ENCODE measurements at regions not wholly inside any gene's neighbourhood (a gene's known extent, or its start where the extent isn't known, plus 50 kb on each side); places are given as distances from the start of the nearest gene placed in this dataset.

DNA sequence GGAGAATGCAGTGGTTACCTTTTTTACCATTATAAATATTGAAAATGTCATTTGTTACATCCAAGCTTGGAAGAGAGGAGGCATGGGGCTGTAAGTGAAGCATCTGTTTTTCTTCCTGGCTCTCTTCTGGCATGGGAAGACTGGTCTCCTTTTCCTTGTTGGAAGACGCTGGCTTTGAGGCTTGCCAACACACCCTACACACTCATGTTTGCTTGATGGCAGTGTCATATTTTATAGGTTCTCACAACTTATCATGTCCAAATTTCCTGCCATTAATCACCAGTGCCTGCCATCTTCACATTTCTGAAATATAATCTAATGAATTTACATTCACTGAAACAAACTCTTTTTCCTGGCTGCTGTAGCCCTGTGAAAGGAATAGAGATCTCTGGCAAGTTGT is 252.9 kb downstream of the MAN2A1 start:
- H3K4me1 ChIP-seq: peaks cover 5% of the 10 kb centered on the region; the same call in 1 of the 2 replicates
- Mint-ChIP-seq H3K36me3 (ENCODE audit: insufficient read depth, unreplicated experiment) (no peaks in the 10 kb centered on the region), H3K27me3 (ENCODE audit: insufficient read depth, unreplicated experiment) (no peaks in the 10 kb centered on the region), H3K9me3 (ENCODE audit: unreplicated experiment) (no peaks in the 10 kb centered on the region), H3K4me1 (ENCODE audit: low read depth, unreplicated experiment) (peaks cover 7% of the 10 kb centered on the region), H3K27ac (ENCODE audit: unreplicated experiment) (no peak overlapping the region), H3K4me3 (ENCODE audit: unreplicated experiment) (no peak overlapping the region)
- peaks cover 4% of the 10 kb centered on the region; the same call in 1 of the 2 replicates for H3K9me3 ChIP-seq
- H3K27me3 ChIP-seq (replicated peaks; ENCODE audit: control insufficient read depth, insufficient read depth, low read length): no peaks in the 10 kb centered on the region
- H3K4me3 ChIP-seq (ENCODE audit: low read depth, low read length): no peak overlapping the region
- TF ChIP-seq, protein P1, sequence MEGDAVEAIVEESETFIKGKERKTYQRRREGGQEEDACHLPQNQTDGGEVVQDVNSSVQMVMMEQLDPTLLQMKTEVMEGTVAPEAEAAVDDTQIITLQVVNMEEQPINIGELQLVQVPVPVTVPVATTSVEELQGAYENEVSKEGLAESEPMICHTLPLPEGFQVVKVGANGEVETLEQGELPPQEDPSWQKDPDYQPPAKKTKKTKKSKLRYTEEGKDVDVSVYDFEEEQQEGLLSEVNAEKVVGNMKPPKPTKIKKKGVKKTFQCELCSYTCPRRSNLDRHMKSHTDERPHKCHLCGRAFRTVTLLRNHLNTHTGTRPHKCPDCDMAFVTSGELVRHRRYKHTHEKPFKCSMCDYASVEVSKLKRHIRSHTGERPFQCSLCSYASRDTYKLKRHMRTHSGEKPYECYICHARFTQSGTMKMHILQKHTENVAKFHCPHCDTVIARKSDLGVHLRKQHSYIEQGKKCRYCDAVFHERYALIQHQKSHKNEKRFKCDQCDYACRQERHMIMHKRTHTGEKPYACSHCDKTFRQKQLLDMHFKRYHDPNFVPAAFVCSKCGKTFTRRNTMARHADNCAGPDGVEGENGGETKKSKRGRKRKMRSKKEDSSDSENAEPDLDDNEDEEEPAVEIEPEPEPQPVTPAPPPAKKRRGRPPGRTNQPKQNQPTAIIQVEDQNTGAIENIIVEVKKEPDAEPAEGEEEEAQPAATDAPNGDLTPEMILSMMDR (IDR thresholded peaks at IDR 0.05; ENCODE audit: insufficient read depth in 1 of 2, low read depth in 1 of 2, low read length in 1 of 2, severe bottlenecking in 1 of 2, unreplicated experiment in 1 of 2): no peak
- H3K36me3 ChIP-seq (ENCODE audit: control insufficient read depth, insufficient read depth, low read length): no peaks in the 10 kb centered on the region
- intact Hi-C loops (cut with micrococcal nuclease; ENCODE audit: unreplicated experiment): no loop called here
- POLR2A ChIA-PET: no interaction called here
- CTCF ChIA-PET: no interaction called here
- BruUV-seq (replicated peaks): no TSS peak
- no peak for DNase-seq

DNA sequence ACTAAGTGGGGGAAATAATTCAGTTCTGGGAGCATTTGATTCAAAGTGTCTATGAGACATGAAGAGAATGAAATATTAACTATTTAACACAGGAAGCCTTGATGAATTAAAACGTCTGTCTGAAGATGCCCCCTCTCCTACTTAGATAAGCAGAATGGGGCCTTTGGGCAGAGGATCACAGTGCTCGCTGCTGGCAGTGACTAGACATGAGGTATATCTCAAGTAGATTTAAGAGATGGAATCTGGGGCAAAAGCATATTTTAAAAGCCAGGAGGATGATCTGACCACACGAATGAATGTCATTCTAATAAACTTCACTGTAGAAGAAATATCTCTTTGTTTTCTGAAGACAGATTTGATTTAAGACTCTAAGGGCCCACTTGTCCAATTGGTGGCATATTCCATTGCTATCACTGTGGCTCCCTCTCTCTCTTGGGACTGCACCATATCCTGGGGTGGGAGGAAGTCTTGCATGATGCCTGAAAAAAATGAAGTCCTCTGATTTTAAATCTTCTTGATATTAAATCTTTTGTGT is 254.0 kb downstream of the MAN2A1 start:
- no peaks in the 10 kb centered on the region for H3K27me3 Mint-ChIP-seq (ENCODE audit: insufficient read depth, unreplicated experiment)
- POLR2A ChIA-PET: no interaction called here
- no peak overlapping the region for H3K4me3 Mint-ChIP-seq (ENCODE audit: unreplicated experiment)
- no peak for DNase-seq
- no peaks in the 10 kb centered on the region for H3K9me3 Mint-ChIP-seq (ENCODE audit: unreplicated experiment)
- intact Hi-C loops (cut with micrococcal nuclease; ENCODE audit: unreplicated experiment): no loop called here
- no peak overlapping the region for H3K4me3 ChIP-seq (ENCODE audit: low read depth, low read length)
- no TSS peak for BruUV-seq (replicated peaks)
- peaks cover 7% of the 10 kb centered on the region for H3K4me1 Mint-ChIP-seq (ENCODE audit: low read depth, unreplicated experiment)
- peaks cover 5% of the 10 kb centered on the region; the same call in 1 of the 2 replicates for H3K4me1 ChIP-seq
- peaks cover 4% of the 10 kb centered on the region; the same call in 1 of the 2 replicates for H3K9me3 ChIP-seq
- no peaks in the 10 kb centered on the region for H3K36me3 ChIP-seq (ENCODE audit: control insufficient read depth, insufficient read depth, low read length)
- no peaks in the 10 kb centered on the region for H3K27me3 ChIP-seq (replicated peaks; ENCODE audit: control insufficient read depth, insufficient read depth, low read length)
- CTCF ChIA-PET: no interaction called here
- no peak overlapping the region for H3K27ac Mint-ChIP-seq (ENCODE audit: unreplicated experiment)
- TF ChIP-seq, protein P1 (IDR thresholded peaks at IDR 0.05; ENCODE audit: insufficient read depth in 1 of 2, low read depth in 1 of 2, low read length in 1 of 2, severe bottlenecking in 1 of 2, unreplicated experiment in 1 of 2): no peak
- H3K36me3 Mint-ChIP-seq (ENCODE audit: insufficient read depth, unreplicated experiment): no peaks in the 10 kb centered on the region

DNA sequence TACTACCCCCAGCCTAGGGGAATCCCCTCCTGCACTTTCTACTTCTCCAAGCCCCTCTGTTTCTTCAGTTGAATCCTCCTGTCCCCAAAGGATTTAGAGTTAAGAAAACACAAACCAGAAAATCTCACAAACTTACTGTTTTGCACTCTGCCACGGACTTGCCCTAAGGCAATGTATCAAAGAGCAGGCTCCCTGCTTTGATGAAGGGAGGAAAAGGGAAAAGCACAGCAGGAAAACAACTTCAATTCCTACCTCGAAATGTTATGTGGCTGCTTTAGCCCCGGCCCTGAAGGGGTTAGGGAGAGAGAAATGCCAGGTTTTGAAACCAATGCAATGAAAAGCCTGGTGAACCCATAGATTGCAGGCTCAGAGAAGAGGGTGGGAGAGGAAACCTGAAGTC is 254.7 kb downstream of the MAN2A1 start:
- Histone ChIP-seq H3K36me3 (ENCODE audit: control insufficient read depth, insufficient read depth, low read length) (no peaks in the 10 kb centered on the region), H3K9me3 (peaks cover 4% of the 10 kb centered on the region; the same call in 1 of the 2 replicates), H3K4me1 (peaks cover 5% of the 10 kb centered on the region; the same call in 1 of the 2 replicates), H3K27me3 (replicated peaks; ENCODE audit: control insufficient read depth, insufficient read depth, low read length) (no peaks in the 10 kb centered on the region), H3K4me3 (ENCODE audit: low read depth, low read length) (no peak overlapping the region)
- BruUV-seq (replicated peaks): no TSS peak
- DNase-seq: no peak
- Mint-ChIP-seq H3K4me3 (ENCODE audit: unreplicated experiment) (no peak overlapping the region), H3K4me1 (ENCODE audit: low read depth, unreplicated experiment) (peaks cover 7% of the 10 kb centered on the region), H3K27me3 (ENCODE audit: insufficient read depth, unreplicated experiment) (no peaks in the 10 kb centered on the region), H3K27ac (ENCODE audit: unreplicated experiment) (no peak overlapping the region), H3K9me3 (ENCODE audit: unreplicated experiment) (no peaks in the 10 kb centered on the region), H3K36me3 (ENCODE audit: insufficient read depth, unreplicated experiment) (no peaks in the 10 kb centered on the region)
- intact Hi-C loops (cut with micrococcal nuclease; ENCODE audit: unreplicated experiment): no loop called here
- CTCF ChIA-PET: no interaction called here
- TF ChIP-seq, protein P1 (IDR thresholded peaks at IDR 0.05; ENCODE audit: insufficient read depth in 1 of 2, low read depth in 1 of 2, low read length in 1 of 2, severe bottlenecking in 1 of 2, unreplicated experiment in 1 of 2): no peak
- POLR2A ChIA-PET: no interaction called here
